ENCODE measurements at regions not wholly inside any gene's neighbourhood (a gene's known extent, or its start where the extent isn't known, plus 50 kb on each side); places are given as distances from the start of the nearest gene placed in this dataset.
"Not testable (repeated sequence)": the region's sequence is repeated elsewhere in the genome, so short reads cannot be mapped to it uniquely, and the experiment has no call there.

DNA sequence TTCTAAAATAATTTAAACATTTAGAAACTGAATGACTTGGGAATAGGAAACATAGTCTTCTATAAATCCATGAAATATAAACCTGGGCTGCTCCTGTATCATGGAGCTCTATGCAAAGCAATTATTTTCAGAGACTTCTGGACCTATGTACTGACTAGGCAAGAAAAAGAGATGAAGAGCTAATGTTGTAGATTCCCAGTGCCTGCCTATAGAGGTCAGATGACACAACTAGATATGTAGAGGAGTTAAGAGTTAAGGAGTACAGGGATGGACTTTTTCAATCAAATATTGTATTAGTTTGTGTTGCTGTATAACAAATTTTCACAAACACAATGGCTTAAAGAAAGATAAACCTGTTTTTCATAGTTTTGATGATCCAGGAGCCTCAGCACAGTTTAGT, 1434.5 kb downstream of the KCNT2 start:
- Histone ChIP-seq H3K4me1 (no peaks in the 10 kb centered on the region), H3K4me3 (ENCODE audit: low read depth, low read length) (no peak overlapping the region), H3K9me3 (no peaks in the 10 kb centered on the region; the same call in 1 of the 2 replicates), H3K36me3 (no peaks in the 10 kb centered on the region), H3K27me3 (no peaks in the 10 kb centered on the region)
- no peak for DNase-seq
- TF ChIP-seq, protein P1, sequence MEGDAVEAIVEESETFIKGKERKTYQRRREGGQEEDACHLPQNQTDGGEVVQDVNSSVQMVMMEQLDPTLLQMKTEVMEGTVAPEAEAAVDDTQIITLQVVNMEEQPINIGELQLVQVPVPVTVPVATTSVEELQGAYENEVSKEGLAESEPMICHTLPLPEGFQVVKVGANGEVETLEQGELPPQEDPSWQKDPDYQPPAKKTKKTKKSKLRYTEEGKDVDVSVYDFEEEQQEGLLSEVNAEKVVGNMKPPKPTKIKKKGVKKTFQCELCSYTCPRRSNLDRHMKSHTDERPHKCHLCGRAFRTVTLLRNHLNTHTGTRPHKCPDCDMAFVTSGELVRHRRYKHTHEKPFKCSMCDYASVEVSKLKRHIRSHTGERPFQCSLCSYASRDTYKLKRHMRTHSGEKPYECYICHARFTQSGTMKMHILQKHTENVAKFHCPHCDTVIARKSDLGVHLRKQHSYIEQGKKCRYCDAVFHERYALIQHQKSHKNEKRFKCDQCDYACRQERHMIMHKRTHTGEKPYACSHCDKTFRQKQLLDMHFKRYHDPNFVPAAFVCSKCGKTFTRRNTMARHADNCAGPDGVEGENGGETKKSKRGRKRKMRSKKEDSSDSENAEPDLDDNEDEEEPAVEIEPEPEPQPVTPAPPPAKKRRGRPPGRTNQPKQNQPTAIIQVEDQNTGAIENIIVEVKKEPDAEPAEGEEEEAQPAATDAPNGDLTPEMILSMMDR (IDR thresholded peaks at IDR 0.05; ENCODE audit: low read depth, low read length): no peak

DNA sequence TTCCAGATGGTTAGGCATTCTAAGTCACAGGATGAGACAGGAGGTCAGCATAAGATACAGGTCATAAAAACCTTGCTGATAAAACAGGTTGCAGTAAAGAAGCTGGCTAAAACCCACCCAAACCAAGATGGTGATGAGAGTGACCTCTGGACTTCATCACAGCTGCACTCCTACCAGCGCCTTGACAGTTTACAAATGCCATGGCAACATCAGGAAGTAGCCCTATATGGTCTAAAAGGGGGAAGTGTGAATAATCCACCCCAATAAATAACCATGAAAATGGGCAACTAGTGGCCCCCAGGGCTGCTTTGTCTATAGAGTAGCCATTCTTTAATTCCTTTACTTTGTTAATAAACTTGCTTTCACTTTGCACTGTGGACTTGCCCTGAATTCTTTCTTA, 1448.4 kb downstream of the KCNT2 start:
- H3K9me3 ChIP-seq; DNase-seq; H3K4me3 ChIP-seq (ENCODE audit: low read depth, low read length); H3K36me3 ChIP-seq; H3K27me3 ChIP-seq; H3K4me1 ChIP-seq: not testable (repeated sequence)

DNA sequence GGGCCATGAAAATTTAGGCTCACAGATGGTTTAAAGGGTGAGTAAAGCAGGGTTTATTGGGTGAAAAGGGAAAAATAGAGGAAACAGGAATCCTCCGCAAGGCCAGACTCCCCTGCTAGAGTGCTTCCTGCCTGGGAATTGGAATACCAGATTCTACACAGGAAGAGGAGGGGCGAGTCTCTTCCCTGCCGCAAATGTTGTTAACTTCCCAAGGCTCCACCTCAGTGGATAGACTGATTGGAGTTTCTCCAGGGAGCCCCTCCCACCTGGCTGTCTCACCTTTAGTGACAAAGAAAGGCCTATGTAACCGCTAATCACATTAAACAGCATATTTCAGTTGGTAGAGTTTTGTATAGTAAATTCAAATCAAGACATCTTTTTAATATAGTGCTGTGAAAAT, 1450.1 kb downstream of the KCNT2 start:
- Histone ChIP-seq H3K4me1 (no peaks in the 10 kb centered on the region), H3K4me3 (ENCODE audit: low read depth, low read length) (no peak overlapping the region), H3K27me3 (no peaks in the 10 kb centered on the region), H3K9me3 (no peaks in the 10 kb centered on the region), H3K36me3 (no peaks in the 10 kb centered on the region)
- DNase-seq: no peak
- TF ChIP-seq, protein P1 (IDR thresholded peaks at IDR 0.05; ENCODE audit: low read depth, low read length): no peak

DNA sequence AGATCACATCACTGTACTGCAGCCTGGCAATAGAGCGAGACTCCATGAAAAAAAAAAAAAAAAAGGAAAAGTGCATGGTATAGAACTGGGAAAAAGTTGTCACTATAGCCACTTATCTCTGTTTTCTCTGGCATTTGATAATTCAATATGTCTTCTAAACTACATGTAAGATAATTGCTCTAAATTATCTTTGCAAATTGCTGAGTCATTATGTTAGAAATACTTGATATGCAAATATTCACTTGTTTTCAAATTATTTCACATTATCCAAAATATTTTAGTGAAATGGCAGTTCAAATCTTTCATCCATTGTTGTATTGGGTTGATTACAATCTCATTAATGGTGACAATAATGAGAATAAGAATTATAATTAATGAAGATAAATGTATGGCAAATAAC, 1455.1 kb downstream of the KCNT2 start:
- Histone ChIP-seq H3K27me3 (no peaks in the 10 kb centered on the region), H3K9me3 (no peaks in the 10 kb centered on the region), H3K36me3 (no peaks in the 10 kb centered on the region), H3K4me3 (ENCODE audit: low read depth, low read length) (no peak overlapping the region), H3K4me1 (no peaks in the 10 kb centered on the region)
- TF ChIP-seq, protein P1 (IDR thresholded peaks at IDR 0.05; ENCODE audit: low read depth, low read length): no peak
- DNase-seq: no peak

DNA sequence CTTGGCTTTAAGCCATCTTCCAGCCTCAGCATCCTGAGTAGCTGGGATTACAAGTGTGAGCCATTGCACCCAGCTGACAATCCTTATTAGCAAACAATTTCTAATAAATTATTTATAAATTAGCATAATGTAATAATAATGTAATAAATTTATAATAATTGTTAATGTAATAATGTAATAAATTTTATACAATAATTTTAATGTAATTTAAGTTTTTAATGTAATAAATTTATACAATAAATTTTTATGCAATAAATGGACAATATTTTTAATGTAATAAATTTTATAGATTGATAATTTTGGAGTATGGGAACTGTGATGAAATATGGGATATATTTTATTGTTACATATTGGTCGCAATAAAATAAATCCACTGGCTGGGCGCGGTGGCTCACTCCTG, 1457.5 kb downstream of the KCNT2 start:
- H3K4me1 ChIP-seq: no peaks in the 10 kb centered on the region
- DNase-seq: no peak
- no peaks in the 10 kb centered on the region for H3K27me3 ChIP-seq
- no peaks in the 10 kb centered on the region for H3K9me3 ChIP-seq
- H3K36me3 ChIP-seq: no peaks in the 10 kb centered on the region
- H3K4me3 ChIP-seq (ENCODE audit: low read depth, low read length): no peak overlapping the region
- TF ChIP-seq, protein P1 (IDR thresholded peaks at IDR 0.05; ENCODE audit: low read depth, low read length): no peak

DNA sequence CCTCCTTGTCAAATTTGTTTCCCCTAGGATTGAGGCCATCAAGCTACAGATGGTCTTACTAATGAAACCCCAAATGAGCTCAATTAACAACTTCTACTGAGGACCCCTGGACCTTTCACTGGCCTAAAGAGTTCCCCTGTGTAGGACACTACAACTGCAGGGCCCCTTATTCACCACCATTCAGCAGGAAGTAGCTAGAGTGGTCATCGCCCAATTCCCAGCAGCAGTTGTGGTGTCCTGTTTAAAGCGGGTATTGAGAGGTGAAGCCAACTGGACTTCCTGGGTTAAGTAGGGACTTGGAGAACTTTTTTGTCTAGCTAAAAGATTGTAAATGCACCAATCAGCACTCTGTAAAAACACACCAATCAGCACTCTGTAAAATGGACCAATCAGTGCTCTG, 1466.9 kb downstream of the KCNT2 start:
- no peaks in the 10 kb centered on the region for H3K36me3 ChIP-seq
- 0 out of 2 replicates have a peak, but pooled peaks cover 4% of the 10 kb centered on the region for H3K9me3 ChIP-seq
- peak; percentile 19 for DNase-seq
- H3K27me3 ChIP-seq: no peaks in the 10 kb centered on the region
- H3K4me1 ChIP-seq: no peaks in the 10 kb centered on the region
- TF ChIP-seq, protein P1 (IDR thresholded peaks at IDR 0.05; ENCODE audit: low read depth, low read length): no peak
- H3K4me3 ChIP-seq (ENCODE audit: low read depth, low read length): no peak overlapping the region

DNA sequence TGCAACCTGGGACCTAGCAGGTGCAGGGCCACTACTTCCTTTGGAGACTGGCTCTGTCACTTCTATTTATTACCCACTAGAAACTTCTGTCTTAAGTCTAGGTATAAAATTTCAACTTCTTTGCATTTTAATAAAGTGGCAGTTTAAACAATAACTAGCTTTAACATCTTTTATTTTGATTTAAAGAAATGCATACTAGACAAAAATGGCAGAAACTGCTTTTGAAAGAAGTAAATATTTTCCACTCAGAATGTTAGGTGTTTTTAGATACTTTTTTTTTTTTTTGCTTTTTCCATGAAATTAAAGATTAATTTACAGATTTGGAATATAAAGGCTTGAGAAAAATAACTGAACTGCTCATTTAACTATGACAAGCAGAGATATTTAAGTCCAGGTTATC, 1477.6 kb downstream of the KCNT2 start:
- no peaks in the 10 kb centered on the region for H3K36me3 ChIP-seq

More for the DNA sequence above, 1477.6 kb downstream of the KCNT2 start:
- Histone ChIP-seq H3K9me3 (no peaks in the 10 kb centered on the region), H3K4me1 (no peaks in the 10 kb centered on the region), H3K4me3 (ENCODE audit: low read depth, low read length) (no peak overlapping the region), H3K27me3 (no peaks in the 10 kb centered on the region)
- no peak for DNase-seq
- TF ChIP-seq, protein P1 (IDR thresholded peaks at IDR 0.05; ENCODE audit: low read depth, low read length): no peak
